Panc1 (cell line): ENCODE measurements at regions not wholly inside any gene's neighbourhood (a gene's known extent, or its start where the extent isn't known, plus 50 kb on each side); places are given as distances from the start of the nearest gene placed in this dataset.

Experiments
- ATAC-seq: fragments of 200-7000 bp; cut with Tn5 transposase; 2 replicates; pipeline ENCODE4 v1.9.1; 2020; ENCODE audit warnings: mild to moderate bottlenecking, moderate library complexity
- BruUV-seq: library from RNA; stranded (reverse); fragments of 400-500 nt; replicated peaks from 2 replicates; lab custom pipeline; 2021; lab: Mats Ljungman, UMichigan
- CTCF ChIA-PET: fragments of 300-600 bp; sonication (Branson Sonifier 250); formaldehyde crosslinking; loops from one replicate; lab custom pipeline; 2022; ENCODE audit warnings: antibody characterized with exemption; lab: Charles Lee
- POLR2A ChIA-PET: fragments of 300-600 bp; sonication (Branson Sonifier 250); formaldehyde crosslinking; loops from one replicate; lab custom pipeline; 2022; ENCODE audit warnings: antibody characterized with exemption; lab: Charles Lee
- DNase-seq: peaks from one replicate; pipeline ENCODE4 v3.0.0-alpha.2; 2010; ENCODE audit warnings: low read depth, low spot score
- H3K27ac ChIP-seq: 2 replicates; pipeline ENCODE4 v1.5.1; 2011; ENCODE audit warnings: mild to moderate bottlenecking, low read length, inconsistent platforms
- H3K27me3 ChIP-seq: fragments of 200-500 bp; sonication (Bioruptor generic); 2 replicates; pipeline ENCODE4 v1.6.0; 2014; ENCODE audit warnings: low read length, inconsistent platforms; ENCODE audit not compliant: control insufficient read depth, insufficient read depth
- H3K36me3 ChIP-seq: fragments of 200-500 bp; sonication (Bioruptor generic); 2 replicates; pipeline ENCODE4 v1.5.1; 2014; ENCODE audit warnings: inconsistent platforms, mild to moderate bottlenecking, low read length, moderate library complexity; ENCODE audit not compliant: control insufficient read depth, insufficient read depth
- H3K4me1 ChIP-seq: 2 replicates; pipeline ENCODE4 v1.5.1; 2011; ENCODE audit warnings: inconsistent platforms, mild to moderate bottlenecking, low read length, moderate library complexity; ENCODE audit not compliant: control insufficient read depth, insufficient read depth
- H3K4me3 ChIP-seq, 2 experiments: 2 replicates each; pipeline ENCODE4 v1.5.1; 2011 to 2012; ENCODE audit warnings: low read depth in 2 of 2, low read length in 2 of 2, mild to moderate bottlenecking in 2 of 2, inconsistent platforms in 1 of 2, moderate library complexity in 1 of 2
- H3K9me3 ChIP-seq: fragments of 200-500 bp; sonication (Bioruptor generic); 2 replicates; pipeline ENCODE4 v1.5.1; 2014; ENCODE audit warnings: low read depth, mild to moderate bottlenecking, inconsistent platforms, low read length, moderate library complexity; ENCODE audit not compliant: control insufficient read depth, insufficient read depth
- CTCF ChIP-seq: fragments of 450-650 bp; IDR thresholded peaks from 2 replicates; pipeline ENCODE4 v1.5.1; 2017; ENCODE audit warnings: mild to moderate bottlenecking
- POLR2AphosphoS5 ChIP-seq: IDR thresholded peaks from 2 replicates; pipeline ENCODE4 v1.6.1; 2012; ENCODE audit warnings: mild to moderate bottlenecking, low read depth, low read length, moderate library complexity
- REST ChIP-seq, 2 experiments: IDR thresholded peaks; 2 replicates each; pipeline ENCODE4 v1.6.1; 2011 to 2012; ENCODE audit warnings: low read depth in 2 of 2, control low read depth in 1 of 2, low read length in 1 of 2, mild to moderate bottlenecking in 1 of 2, moderate library complexity in 1 of 2; ENCODE audit not compliant: insufficient read depth in 1 of 2
- SIN3A ChIP-seq: IDR thresholded peaks from 2 replicates; pipeline ENCODE4 v1.6.1; 2012; ENCODE audit warnings: low read depth, mild to moderate bottlenecking, low read length, moderate library complexity, borderline replicate concordance; ENCODE audit not compliant: insufficient read depth
- TCF7L2 ChIP-seq: IDR thresholded peaks from 2 replicates; pipeline ENCODE4 v1.6.1; 2011; ENCODE audit warnings: mild to moderate bottlenecking, low read depth, low read length, inconsistent platforms
- in situ Hi-C: cut with HindIII; loops from 2 replicates; pipeline ENCODE4 v1.10.0; 2016; ENCODE audit warnings: low sequenced_read_pairs, low pct_unique_long_range_greater_than_20kb
- intact Hi-C: fragments of 100-400 bp; cut with micrococcal nuclease; formaldehyde crosslinking; loops from one replicate; pipeline ENCODE4 v1.10.0; 2022; ENCODE audit not compliant: unreplicated experiment

GRCh38 chr11:134017511-134018430 lies 51.1 kb upstream of the JAM3 start:
- Histone ChIP-seq H3K4me3 (no peak overlapping the region), H3K27me3 (peaks cover 38% of the 10 kb centered on the region), H3K9me3 (no peaks in the 10 kb centered on the region), H3K27ac (no peak overlapping the region), H3K4me1 (no peaks in the 10 kb centered on the region), H3K36me3 (no peaks in the 10 kb centered on the region)
- in situ Hi-C loops (no loop called here), intact Hi-C loops (no loop called here)
- BruUV-seq: no TSS peak
- POLR2A ChIA-PET: interaction anchor here (0.6 kb wide), 1 partner anchor 1127 kb away, joined by 6 read pairs; no protein-coding TSS in a partner anchor
- ATAC-seq (no peak), DNase-seq (no peak)
- no peak for TF ChIP-seq REST (IDR thresholded peaks at IDR 0.05; ENCODE audit: insufficient read depth in 1 of 2, low read depth in 2 of 2, low read length in 1 of 2)
- TF ChIP-seq CTCF: no peak
- no peak for TF ChIP-seq POLR2AphosphoS5
- TF ChIP-seq SIN3A: no peak
- no peak for TF ChIP-seq TCF7L2
- CTCF ChIA-PET: interaction anchor here (0.6 kb wide), 1 partner anchor 8 kb away, joined by 10 read pairs; no protein-coding TSS in a partner anchor
